NCI-H69 (cell line): ENCODE measurements at regions not wholly inside any gene's neighbourhood (a gene's known extent, or its start where the extent isn't known, plus 50 kb on each side); places are given as distances from the start of the nearest gene placed in this dataset.
A peak's percentile ranks its signal among the peaks of the same experiment; 100 is the strongest.

Experiments used
- DNase-seq: peaks from one replicate; lab custom pipeline; 2025; lab: John Stamatoyannopoulos, UW

DNA sequence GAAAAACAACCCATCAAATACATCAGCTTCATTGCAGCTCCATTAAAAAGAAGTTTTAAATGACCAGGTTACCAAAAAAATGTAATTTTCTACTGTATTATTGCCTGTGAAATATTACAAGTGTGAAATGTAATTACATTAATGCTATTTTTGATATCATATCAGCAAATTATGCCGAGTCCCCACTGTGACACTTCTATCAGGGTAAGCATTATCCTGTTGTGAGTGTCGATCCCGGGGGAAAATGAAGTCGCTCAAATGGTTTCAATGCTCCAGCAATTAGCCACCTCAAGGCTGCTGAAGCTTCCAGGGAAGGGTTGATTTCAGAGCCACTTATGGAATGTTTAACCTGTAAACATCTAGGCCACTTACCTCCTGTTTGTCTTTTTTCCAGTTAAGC, 70.4 kb downstream of the RCN1 start:
- peak; percentile 64 for DNase-seq

DNA sequence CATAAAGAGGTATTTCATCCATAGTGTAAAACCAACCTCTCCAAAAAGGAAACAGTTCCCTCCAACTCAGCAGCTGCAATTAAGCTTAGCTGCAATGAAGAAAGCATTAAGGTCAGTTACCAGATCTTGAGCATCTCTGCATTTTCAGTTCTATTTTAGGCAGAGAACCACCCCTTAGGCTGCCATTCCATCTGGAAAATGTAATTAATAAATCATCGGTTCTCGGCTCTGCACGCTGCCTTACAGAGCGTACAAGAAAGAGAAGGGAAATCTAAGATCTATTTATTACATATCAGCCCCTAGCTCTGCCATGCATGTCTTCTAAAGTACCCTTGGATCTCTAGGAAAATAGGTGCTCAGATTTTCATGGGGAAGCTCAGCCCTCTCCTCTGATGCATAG, 71.5 kb downstream of the RCN1 start:
- DNase-seq = no peak

DNA sequence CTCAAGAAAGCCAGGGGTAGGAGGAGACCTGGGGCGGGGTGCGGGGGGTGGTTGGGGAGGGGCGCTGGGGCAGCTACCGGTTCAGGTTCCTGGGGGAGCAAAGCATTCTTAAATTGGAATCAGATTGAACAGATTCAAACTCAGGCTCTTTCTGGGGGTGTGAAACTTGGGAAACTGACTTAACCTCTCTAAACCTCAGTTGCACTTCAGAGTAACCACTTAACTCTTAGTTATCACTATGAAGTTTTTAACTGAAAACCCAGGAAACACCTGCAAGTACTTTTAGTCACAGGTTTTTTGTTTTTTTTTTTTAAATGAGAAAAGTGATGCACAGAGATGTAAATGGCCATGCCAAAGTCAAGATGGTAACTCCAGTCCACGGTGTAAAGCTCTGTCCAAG, 72.0 kb downstream of the RCN1 start:
- DNase-seq = no peak

GRCh38 chr11:32163557-32163956, 72.7 kb downstream of the RCN1 start:
- no peak for DNase-seq

GRCh38 chr11:32164836-32165235, 74.0 kb downstream of the RCN1 start:
- DNase-seq = no peak

GRCh38 chr11:32168924-32169323, 78.0 kb downstream of the RCN1 start:
- no peak for DNase-seq

DNA sequence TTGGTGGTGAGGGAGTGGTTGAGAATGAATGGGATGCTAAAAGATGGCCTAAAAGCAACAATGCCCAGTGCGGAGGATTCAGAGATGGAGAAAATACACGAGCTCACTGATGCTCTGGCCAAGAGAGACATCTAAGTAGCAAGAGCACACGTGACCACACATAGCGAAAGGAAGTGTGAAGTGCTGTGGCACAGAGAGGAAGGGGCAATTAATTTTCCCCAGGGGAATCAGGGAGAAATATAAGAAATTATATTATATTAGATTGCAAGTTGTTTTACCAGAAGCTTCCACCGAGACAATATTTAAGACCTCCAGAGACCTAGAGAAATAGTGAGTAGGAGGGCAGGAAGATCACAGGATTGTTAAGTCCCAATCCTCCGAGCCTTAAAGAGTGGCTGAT, 80.6 kb downstream of the RCN1 start:
- DNase-seq = peak; percentile 39

DNA sequence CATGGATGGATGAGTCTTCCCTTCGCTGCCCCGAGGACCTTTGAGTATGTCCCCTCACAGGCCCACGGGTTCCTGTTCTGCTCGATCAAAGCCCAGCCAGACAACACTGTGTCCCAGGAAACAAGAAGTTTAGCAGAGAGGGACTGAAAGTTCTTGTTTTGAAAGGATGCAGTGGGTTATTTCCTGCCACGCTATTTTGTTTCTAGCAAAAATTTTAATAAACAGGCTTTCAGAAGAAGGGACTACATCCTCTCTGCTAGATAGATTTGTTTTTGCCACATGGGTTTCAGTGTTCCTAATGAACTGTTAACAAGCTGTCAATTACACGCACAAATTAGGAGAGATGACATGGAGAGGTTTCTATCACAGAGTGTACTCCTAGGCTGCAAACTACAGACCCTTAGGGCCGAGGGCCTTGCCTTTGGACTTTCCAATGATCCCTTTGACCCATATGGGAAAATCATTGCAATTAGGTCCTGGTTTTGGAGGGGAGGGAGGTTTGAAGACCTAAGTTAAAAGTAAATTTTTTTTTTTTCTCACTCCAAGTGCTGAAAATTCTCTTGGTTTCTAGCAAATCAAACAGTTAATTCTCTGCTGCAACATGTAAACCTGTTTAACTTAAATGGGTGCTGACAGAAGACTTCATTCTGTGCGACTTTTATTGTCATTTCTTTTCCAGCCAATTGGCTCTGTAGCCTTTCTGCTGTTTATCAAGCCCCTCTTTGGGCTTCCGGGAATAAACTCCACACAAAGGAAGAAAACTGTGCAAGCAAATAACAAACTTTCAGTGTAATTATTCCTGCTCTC, 81.4 kb downstream of the RCN1 start:
- DNase-seq = peak; percentile 31

DNA sequence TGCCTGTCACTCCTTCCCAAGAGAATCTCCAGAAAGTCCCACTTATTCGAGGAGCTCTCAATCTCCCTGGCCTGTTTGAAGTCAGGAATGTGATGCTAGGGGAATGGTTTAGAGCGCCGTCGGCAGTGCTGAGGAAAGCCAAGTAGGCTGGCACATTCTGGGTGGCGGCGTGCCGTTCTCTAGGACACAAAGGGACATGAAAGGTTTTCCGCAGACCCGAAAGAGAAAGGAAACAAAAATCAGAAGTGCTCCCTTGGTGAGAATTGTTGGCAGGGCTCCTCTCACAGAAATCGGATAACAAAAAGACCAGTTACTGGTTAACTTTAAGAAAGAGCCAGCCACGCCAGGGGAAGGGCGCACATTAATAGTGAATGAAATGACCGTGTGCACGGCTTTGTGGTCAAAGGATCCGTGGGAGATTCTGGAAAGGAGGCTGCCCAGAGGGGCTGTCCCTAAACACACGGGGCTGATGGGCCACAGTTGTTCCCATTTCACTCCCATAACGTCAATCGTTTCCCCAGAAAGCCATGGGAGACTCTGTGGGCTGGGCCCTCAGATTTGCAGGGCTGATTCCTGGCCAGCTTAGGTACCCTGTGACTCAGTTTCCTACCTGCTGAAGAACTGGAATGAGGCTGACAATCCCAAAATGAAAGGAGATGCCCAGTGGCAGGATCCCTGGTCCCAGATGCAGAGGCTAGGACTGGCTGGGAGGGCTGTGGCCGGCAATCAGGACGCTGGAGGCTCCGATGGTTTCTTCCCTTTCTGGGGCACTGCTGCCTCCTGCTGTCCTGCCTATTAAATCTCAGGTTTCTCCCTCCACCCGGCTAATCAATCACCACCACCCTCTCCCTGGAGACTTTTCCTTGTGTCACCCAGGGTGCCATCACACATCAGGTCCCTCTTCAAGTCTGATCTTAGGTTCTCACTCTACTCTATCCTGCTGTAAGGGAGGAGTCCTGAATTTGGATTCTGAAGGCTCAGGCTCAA, 82.3 kb downstream of the RCN1 start:
- DNase-seq = peak; percentile 89

DNA sequence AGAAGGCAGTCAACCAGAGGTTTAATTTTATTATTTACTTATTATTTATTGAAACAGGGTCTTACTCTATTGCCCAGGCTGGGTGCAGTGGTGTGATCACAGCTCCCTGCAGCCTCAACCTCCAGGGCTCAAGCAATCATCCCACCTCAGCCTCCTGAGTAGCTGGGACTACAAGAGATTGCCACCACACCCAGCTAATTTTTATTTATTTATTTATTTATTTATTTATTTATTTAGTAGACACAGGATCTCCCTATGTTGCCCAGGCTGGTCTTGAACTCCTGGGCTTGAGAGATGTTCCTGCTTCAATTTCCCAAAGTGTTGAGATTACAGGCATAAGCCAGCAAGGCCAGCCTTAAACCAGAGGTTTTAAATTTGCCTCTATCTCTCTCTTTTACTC, 83.1 kb downstream of the RCN1 start:
- DNase-seq = no peak

DNA sequence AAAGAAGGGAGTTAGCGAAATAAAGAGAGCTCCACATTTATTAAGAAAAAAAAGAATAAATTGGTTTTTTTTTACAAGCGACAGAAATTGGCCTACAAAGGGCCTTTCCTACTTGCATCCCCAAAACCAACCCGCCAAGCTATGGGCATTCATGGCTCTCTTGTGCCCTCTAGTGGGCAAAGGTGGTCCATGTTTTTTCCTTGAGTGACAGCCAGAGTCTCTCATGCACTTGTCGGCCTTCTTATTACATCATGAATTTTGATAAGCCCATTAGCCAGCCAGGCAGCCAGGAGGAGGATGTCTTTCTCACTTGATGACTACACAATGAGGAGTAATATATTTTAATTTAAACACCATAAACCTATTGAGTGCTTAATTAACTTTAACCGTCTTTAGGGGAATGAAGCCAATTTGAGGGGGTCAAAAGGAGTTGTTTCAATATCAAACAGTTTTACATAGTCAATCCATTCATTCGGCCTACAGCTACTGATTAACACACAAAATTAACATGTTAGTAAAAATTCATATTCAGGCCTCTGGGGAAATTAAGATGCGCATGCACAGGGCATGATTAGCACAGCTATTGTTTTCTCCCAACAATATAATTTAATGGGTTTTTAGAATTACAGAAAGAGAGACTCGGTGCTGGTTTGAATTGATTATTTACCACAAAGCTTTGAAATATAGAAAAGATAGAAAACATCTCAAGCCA, 85.5 kb downstream of the RCN1 start:
- peak; percentile 85 for DNase-seq

- no peak for DNase-seq
Observed at GRCh38 chr11:32178692-32179091, 87.8 kb downstream of the RCN1 start.

GRCh38 chr11:32183512-32183911, 92.6 kb downstream of the RCN1 start:
- no peak for DNase-seq

DNA sequence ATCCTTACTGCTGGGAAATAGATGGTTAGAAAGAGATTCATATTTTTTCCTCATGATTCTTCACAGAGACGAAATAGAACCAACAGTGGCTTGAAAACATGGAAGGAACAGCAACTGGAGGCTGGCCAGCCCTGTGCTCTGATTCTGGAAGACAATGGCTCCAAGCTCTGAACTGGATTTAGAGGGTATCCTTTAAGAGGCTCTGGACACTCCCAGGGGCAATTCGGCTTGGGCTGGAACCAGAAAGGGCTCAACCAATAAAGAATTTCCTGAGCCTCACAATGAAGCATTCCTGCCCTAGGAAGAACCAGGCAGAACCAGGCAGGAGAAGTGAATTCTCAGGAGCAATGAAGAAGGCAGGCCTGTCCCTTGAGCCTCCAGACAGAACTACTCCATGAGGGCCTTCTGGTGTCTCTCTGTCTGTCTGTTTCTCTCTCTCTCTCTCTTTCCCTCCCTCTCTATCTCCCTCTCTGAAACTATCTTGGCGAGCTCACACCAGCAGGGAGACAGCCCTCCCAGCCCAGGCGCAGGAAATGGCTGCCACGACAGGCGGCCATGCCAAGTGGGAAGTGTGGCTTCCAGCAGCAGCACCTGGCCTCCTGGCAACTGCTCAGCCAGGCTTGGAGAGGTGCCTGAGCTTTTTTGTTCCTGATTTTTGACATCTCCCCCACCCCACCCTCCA, 93.3 kb downstream of the RCN1 start:
- DNase-seq = no peak

DNA sequence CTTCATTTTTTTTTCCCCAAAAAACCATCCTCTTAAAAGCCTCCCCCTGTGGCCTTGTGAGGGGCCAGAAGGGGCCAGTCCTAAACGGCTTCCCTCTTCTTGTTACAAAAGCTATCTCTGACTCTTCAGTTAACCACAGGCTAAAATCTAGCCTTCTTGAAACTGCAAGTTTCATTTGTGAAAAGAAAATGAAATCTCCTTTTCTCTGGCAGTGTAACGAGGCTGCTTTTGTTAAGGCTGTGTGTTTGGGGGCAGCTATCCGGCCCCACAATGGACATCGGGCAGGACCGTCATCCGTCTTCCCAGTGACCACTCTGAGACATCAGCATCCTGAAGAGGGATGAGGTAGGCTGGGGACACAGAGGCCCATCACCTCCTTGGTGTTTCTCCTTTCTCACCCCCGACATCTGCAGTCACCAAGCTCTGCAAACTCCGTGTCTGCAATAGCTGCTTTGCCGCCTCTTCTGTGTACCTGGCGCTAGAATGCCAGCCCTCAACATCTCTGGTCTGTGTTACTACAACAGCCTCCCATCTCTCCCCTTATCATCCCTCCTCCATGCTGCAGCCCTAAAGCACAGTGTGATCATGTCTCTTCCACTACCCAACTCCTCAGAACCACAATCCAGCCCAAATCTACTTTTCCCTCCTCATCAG, 94.0 kb downstream of the RCN1 start:
- DNase-seq = no peak

DNA sequence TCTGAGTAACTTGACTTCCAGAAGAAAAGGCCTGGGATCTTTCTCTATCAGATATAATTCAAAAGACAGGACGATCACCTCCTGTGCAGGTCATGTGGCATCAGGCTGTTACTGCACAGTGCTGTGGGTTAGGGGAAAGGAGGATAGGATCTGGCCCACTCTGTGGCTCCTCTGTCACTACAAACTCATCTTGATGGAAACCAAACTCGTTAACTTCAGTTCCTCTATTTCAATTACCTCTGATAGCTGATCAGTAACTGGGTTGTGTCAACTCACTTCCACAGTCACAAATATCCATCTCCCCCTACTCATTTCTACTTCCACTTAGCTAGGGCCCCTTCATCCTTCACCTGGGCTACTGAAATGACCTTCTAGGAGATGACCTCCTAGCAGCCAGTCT, 95.2 kb downstream of the RCN1 start:
- DNase-seq = no peak

GRCh38 chr11:32187111-32187510, 96.2 kb downstream of the RCN1 start:
- no peak for DNase-seq

GRCh38 chr11:32188785-32189184, 97.9 kb downstream of the RCN1 start:
- DNase-seq = peak; percentile 24

DNA sequence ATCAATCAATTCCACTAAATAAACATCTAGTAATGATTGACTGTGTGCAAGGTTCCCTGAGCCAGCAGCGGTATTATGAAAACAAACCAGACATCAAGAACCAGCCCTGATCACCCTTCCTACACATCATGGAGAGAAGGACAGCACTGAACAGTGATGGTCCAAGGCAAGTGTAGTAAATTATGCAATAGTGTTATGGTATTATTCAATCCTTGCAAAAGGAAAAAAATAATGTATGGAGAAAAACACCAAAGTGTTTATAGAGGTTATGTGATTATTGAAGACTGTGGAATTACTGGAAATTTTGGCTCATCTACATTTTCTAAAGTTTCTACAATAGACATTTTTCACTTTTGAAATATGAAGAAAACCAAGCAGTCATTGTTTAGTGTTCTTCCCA, 105.3 kb downstream of the RCN1 start:
- DNase-seq = no peak

DNA sequence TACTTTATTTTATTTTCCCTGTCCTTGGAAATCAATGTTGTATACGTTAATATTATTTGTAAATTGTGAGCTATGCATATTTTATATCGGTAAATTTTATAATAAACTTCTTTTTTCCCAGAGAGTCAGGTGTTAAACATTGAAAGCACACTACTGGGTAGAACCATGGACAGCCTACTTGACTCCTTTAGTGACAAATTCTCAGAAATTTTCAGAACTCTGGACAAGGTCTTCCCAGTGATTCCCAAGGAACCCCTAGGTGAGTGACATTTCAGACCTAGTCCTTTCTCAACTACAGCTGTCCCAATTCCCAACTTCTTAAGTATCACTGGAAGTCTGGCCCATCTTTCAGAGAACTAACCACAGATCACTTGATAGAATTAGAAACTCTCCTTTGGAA, 107.2 kb downstream of the RCN1 start:
- DNase-seq = no peak

GRCh38 chr11:32200136-32200847, 109.4 kb downstream of the RCN1 start:
- DNase-seq = no peak
